Fibroblast of mammary gland (primary cell): ENCODE measurements at regions not wholly inside any gene's neighbourhood (a gene's known extent, or its start where the extent isn't known, plus 50 kb on each side); places are given as distances from the start of the nearest gene placed in this dataset.

Experiments
- DNase-seq: peaks from one replicate; pipeline ENCODE4 v3.0.0-alpha.2; 2010; ENCODE audit warnings: low read depth
- H3K4me3 ChIP-seq: 2 replicates; pipeline ENCODE4 v1.5.1; 2011; ENCODE audit warnings: low read depth, mild to moderate bottlenecking, low read length, moderate library complexity; ENCODE audit not compliant: control insufficient read depth
- CTCF ChIP-seq: conservative IDR thresholded peaks from 2 replicates; pipeline ENCODE4 v1.5.1; 2011; ENCODE audit warnings: low read depth, low read length, inconsistent platforms; ENCODE audit not compliant: control insufficient read depth, insufficient read depth

- TF ChIP-seq CTCF: no peak
- H3K4me3 ChIP-seq: no peak overlapping the region
- peak; percentile 35 for DNase-seq
Observed at GRCh38 chr13:76522083-76522755, 364.0 kb downstream of the KCTD12 start.

GRCh38 chr13:76519685-76520084, 366.5 kb downstream of the KCTD12 start:
- no peak for DNase-seq
- no peak overlapping the region for H3K4me3 ChIP-seq
- no peak for TF ChIP-seq CTCF

DNA sequence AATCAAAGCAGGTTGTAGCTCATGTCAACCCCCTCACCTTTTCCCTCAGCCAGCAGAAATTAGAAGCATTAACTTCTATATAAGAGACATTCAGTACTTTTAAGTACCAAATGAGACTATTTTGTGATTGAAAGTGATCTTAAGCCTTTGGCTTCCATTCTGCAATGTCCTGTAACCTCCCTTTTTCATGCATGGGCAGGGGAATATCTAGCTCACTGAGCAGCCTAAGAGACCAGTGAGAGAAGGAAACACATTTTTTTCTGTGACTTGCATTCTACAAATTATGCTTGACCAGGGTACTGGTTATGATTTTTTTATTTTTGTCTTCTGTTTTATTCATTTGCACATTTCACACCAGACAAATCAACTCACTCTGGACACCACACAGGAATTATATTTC, 369.6 kb downstream of the KCTD12 start:
- no peak for TF ChIP-seq CTCF
- no peak for DNase-seq
- H3K4me3 ChIP-seq: no peak overlapping the region

GRCh38 chr13:76516013-76516412, 370.2 kb downstream of the KCTD12 start:
- DNase-seq: peak; percentile 89
- no peak overlapping the region for H3K4me3 ChIP-seq
- TF ChIP-seq CTCF: no peak

GRCh38 chr13:76512721-76513145, 373.5 kb downstream of the KCTD12 start:
- no peak for TF ChIP-seq CTCF
- peak; percentile 98 for DNase-seq
- H3K4me3 ChIP-seq: no peak overlapping the region

- no peak for DNase-seq
- no peak for TF ChIP-seq CTCF
- no peak overlapping the region for H3K4me3 ChIP-seq
Observed at GRCh38 chr13:76505437-76505836, 380.8 kb downstream of the KCTD12 start.

DNA sequence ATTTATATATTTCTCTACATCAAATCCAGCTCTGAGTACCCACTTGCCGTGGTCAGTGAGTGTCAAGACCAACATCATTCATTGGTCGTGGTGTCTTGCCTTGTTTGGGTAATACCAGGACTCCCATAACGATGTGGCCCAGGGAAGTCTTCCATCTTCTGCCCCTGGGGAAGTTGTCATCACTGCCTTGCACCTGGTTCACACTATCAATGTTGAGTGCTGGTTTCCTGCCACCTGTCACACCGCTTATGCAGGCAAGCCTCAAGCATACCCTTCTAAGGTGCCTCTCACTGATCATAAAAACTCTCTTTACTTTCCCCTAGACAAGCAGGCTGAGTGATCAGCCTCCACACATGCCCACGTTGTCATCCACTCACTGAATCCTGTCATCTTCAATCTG, 382.4 kb downstream of the KCTD12 start:
- no peak overlapping the region for H3K4me3 ChIP-seq
- no peak for DNase-seq
- no peak for TF ChIP-seq CTCF
